WTC11 (cell line): ENCODE measurements at regions not wholly inside any gene's neighbourhood (a gene's known extent, or its start where the extent isn't known, plus 50 kb on each side); places are given as distances from the start of the nearest gene placed in this dataset.

Experiments
- TF ChIP-seq, protein P1 (sequence below): fragments of 200-600 bp; IDR thresholded peaks from 2 replicates; pipeline ENCODE4 v1.8.0; 2022; ENCODE audit warnings: antibody characterized with exemption
- TF ChIP-seq, protein P2 (sequence below): sonication (generic); formaldehyde crosslinking; conservative IDR thresholded peaks from 2 replicates; pipeline ENCODE4 v1.8.1; 2022; ENCODE audit warnings: mild to moderate bottlenecking, missing genetic modification reagents

DNA sequence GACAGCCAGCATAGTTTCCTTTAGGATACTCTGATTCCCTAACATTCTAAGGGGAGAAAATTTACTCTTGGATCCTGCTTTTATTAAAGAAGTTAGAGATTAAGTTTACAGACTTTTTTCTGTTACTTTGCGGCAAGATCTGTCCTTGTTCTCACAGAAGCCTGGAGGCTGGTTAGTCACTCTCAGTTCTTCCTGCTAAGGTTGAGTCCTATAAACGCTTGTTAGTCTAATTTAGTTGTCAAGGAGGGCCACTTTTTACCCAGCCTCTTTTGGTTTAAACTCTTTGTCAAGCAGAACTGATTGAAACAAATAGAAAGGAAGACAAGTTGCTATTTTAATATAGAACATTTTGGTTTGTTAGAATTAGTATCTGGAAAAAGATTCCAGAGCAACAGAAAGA, 89.7 kb downstream of the C21orf91 start:
- TF ChIP-seq, protein P1, sequence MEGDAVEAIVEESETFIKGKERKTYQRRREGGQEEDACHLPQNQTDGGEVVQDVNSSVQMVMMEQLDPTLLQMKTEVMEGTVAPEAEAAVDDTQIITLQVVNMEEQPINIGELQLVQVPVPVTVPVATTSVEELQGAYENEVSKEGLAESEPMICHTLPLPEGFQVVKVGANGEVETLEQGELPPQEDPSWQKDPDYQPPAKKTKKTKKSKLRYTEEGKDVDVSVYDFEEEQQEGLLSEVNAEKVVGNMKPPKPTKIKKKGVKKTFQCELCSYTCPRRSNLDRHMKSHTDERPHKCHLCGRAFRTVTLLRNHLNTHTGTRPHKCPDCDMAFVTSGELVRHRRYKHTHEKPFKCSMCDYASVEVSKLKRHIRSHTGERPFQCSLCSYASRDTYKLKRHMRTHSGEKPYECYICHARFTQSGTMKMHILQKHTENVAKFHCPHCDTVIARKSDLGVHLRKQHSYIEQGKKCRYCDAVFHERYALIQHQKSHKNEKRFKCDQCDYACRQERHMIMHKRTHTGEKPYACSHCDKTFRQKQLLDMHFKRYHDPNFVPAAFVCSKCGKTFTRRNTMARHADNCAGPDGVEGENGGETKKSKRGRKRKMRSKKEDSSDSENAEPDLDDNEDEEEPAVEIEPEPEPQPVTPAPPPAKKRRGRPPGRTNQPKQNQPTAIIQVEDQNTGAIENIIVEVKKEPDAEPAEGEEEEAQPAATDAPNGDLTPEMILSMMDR: no peak
- TF ChIP-seq, protein P2, sequence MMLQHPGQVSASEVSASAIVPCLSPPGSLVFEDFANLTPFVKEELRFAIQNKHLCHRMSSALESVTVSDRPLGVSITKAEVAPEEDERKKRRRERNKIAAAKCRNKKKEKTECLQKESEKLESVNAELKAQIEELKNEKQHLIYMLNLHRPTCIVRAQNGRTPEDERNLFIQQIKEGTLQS (CRISPR knock-in tag): no peak
